ENCODE measurements at regions not wholly inside any gene's neighbourhood (a gene's known extent, or its start where the extent isn't known, plus 50 kb on each side); places are given as distances from the start of the nearest gene placed in this dataset.
A peak's percentile ranks its signal among the peaks of the same experiment; 100 is the strongest.

GRCh38 chrX:65601126-65601525 lies 66.3 kb upstream of the MSN start:
- H3K9ac ChIP-seq (ENCODE audit: insufficient read depth in 1 of 2, low read length in 2 of 2), result peak overlapping the region in 1 of 2 donors; percentile 37
- DNase-seq (no peak), ATAC-seq (ENCODE audit: insufficient read depth, low FRiP score) (peak; percentile 35)
- H3K9me3 ChIP-seq (ENCODE audit: control insufficient read depth in 4 of 4, insufficient read depth in 3 of 4, low read length in 3 of 4), result no peaks in the 10 kb centered on the region
- no peaks in the 10 kb centered on the region for H3K27me3 ChIP-seq (ENCODE audit: control insufficient read depth in 3 of 3, insufficient read depth in 3 of 3, low read length in 2 of 3)
- TF ChIP-seq CTCF (IDR thresholded peaks at IDR 0.05; ENCODE audit: control extremely low read depth, extremely low read depth), result no peak
- no peak overlapping the region for H3K4me3 ChIP-seq
- peaks cover 0 to 14% (median 6%) of the 10 kb centered on the region in 5 donors for H3K4me1 ChIP-seq (ENCODE audit: control insufficient read depth in 5 of 5, insufficient read depth in 5 of 5, low read length in 5 of 5)
- peak overlapping the region; percentile 83 to 89 for H3K27ac ChIP-seq (ENCODE audit: low read depth in 1 of 2, low read length in 1 of 2)
- WGBS, 2 donors, result 26 to 42% methylated on average over 3 of the region's 3 CpGs
- no peaks in the 10 kb centered on the region for H3K36me3 ChIP-seq (ENCODE audit: control insufficient read depth in 4 of 4, insufficient read depth in 4 of 4, low read length in 4 of 4)

- Histone ChIP-seq H3K36me3 (ENCODE audit: control insufficient read depth in 4 of 4, insufficient read depth in 4 of 4, low read length in 4 of 4) (no peaks in the 10 kb centered on the region), H3K9ac (ENCODE audit: insufficient read depth in 1 of 2, low read length in 2 of 2) (no peak overlapping the region), H3K4me3 (no peak overlapping the region), H3K27ac (ENCODE audit: low read depth in 1 of 2, low read length in 1 of 2) (no peak overlapping the region), H3K9me3 (ENCODE audit: control insufficient read depth in 4 of 4, insufficient read depth in 3 of 4, low read length in 3 of 4) (no peaks in the 10 kb centered on the region), H3K27me3 (ENCODE audit: control insufficient read depth in 3 of 3, insufficient read depth in 3 of 3, low read length in 2 of 3) (no peaks in the 10 kb centered on the region), H3K4me1 (ENCODE audit: control insufficient read depth in 5 of 5, insufficient read depth in 5 of 5, low read length in 5 of 5) (peaks cover 0 to 14% (median 10%) of the 10 kb centered on the region in 5 donors)
- TF ChIP-seq CTCF (IDR thresholded peaks at IDR 0.05; ENCODE audit: control extremely low read depth, extremely low read depth), result no peak
- DNase-seq, result no peak
- ATAC-seq (ENCODE audit: insufficient read depth, low FRiP score), result no peak
- 78 to 84% methylated on average over 7 of the region's 7 CpGs for WGBS, 2 donors
These were observed 65.5 kb upstream of the LAS1L start for GRCh38 chrX:65600106-65600505.

GRCh38 chrX:65598559-65599147 lies 64.1 kb upstream of the LAS1L start:
- no peaks in the 10 kb centered on the region for H3K9me3 ChIP-seq (ENCODE audit: control insufficient read depth in 4 of 4, insufficient read depth in 3 of 4, low read length in 3 of 4)
- peak overlapping the region in 1 of 2 donors; percentile 28 for H3K27ac ChIP-seq (ENCODE audit: low read depth in 1 of 2, low read length in 1 of 2)
- H3K27me3 ChIP-seq (ENCODE audit: control insufficient read depth in 3 of 3, insufficient read depth in 3 of 3, low read length in 2 of 3), result no peaks in the 10 kb centered on the region
- TF ChIP-seq CTCF (IDR thresholded peaks at IDR 0.05; ENCODE audit: control extremely low read depth, extremely low read depth), result no peak
- H3K4me1 ChIP-seq (ENCODE audit: control insufficient read depth in 5 of 5, insufficient read depth in 5 of 5, low read length in 5 of 5), result peaks cover 0 to 14% (median 10%) of the 10 kb centered on the region in 5 donors
- ATAC-seq (ENCODE audit: insufficient read depth, low FRiP score) (no peak), DNase-seq (no peak)
- 69 to 77% methylated on average over 8 of the region's 8 CpGs for WGBS, 2 donors
- H3K36me3 ChIP-seq (ENCODE audit: control insufficient read depth in 4 of 4, insufficient read depth in 4 of 4, low read length in 4 of 4), result no peaks in the 10 kb centered on the region
- no peak overlapping the region for H3K4me3 ChIP-seq
- no peak overlapping the region for H3K9ac ChIP-seq (ENCODE audit: insufficient read depth in 1 of 2, low read length in 2 of 2)
